GM11168 (cell line): ENCODE measurements at regions not wholly inside any gene's neighbourhood (a gene's known extent, or its start where the extent isn't known, plus 50 kb on each side); places are given as distances from the start of the nearest gene placed in this dataset.
"Not testable (repeated sequence)": the region's sequence is repeated elsewhere in the genome, so short reads cannot be mapped to it uniquely, and the experiment has no call there.

Source experiments
- in situ Hi-C: fragments of 300-500 bp; cut with MboI; formaldehyde crosslinking; loops from one replicate; pipeline ENCODE4 v1.12.0; 2022; ENCODE audit warnings: low sequenced_read_pairs; ENCODE audit not compliant: unreplicated experiment

GRCh38 chr2:40676134-40676790 lies 224.4 kb upstream of the SLC8A1 start:
- in situ Hi-C loops = not testable (repeated sequence)

DNA sequence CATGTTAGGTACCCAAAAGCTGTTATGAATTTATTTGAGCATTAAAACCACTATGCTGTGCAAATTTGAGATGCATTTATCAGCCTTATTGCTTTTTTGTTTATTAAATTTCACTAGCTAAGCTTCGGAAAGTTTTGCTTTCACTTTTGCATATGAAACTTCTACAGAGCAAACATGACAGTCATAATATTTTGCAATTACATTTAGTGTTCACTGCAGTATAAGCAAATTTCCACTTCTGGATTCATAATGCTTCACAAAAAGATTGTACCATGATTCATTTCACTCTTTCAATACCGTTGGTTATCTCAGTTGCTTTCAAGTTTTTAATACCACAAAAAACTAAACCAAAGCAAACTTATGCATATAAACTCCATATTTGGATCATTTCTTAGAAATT lies 228.7 kb upstream of the SLC8A1 start:
- in situ Hi-C loops = no loop called here

DNA sequence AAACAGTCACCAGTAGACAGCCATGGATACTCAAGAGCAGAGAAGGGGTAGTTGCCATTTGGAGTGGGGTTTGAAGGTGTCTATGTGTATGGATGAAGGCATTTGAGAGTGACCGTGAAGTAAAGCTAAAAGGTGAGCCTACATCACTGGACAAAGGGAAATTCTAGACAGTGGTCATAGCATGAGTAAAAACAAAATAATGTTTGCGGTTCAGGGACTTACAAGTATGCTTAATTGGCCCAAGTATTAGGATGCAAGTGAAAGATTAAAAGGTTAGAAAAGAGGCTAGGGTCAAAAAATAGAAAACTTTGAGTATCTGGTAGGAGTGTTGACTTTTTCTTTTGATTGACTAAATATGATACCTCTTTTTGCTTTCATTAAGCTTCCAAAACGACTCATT lies 238.1 kb upstream of the SLC8A1 start:
- in situ Hi-C loops = no loop called here

GRCh38 chr2:40690525-40690924 lies 238.6 kb upstream of the SLC8A1 start:
- in situ Hi-C loops = no loop called here

DNA sequence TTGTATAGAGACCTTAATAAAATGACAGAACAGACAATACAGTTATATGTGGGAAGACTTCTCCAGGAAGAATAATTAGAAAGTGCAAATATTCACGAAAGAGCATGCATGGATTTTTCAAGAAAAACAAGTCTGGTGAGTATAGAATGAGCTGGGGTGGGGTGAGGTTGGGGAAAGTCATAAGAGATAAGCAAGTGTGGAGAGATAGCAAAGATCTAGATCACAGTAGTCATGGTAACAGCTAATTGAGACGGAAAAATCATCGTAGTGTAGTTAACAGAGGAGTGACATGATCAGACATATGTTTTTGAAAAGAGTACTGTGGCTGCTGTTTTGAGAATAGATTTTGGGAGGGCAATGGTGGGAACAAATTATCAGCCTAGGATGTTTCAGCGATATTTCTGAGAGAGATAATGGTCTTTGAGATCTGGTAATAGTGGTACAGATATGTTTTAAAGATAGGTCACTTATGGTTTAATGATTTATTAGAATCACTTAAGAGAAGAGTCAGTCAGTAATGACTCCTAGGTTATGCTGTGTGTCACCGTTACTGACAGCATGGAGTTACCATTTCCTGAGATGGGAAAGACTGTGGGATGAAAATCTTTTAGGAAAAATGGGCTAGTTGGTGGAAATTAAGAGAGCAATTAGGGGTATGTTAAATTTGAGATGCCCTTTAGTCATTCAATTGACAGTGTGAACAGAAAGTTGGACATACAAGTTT lies 248.5 kb upstream of the SLC8A1 start:
- in situ Hi-C loops = no loop called here

GRCh38 chr2:40712197-40712894 lies 260.5 kb upstream of the SLC8A1 start:
- in situ Hi-C loops = not testable (repeated sequence)

DNA sequence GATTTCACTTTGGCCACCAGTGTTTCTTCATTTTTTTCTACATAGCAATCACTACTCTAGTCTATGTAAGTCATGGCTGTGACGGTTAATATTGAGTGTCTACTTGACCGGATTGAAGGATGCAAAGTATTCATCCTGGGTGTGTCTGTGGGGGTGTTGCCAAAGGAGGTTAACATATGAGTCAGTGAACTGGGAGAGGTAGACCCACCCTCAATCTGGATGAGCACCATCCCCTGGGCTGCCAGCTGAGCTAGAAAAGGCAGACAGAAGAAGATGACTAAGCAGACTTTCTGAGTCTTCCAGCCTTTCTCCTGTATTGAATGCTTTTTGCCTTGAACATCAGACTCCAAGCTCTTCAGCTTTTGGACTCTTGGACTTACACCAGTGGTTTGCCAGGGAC lies 265.0 kb upstream of the SLC8A1 start:
- in situ Hi-C loops = no loop called here

DNA sequence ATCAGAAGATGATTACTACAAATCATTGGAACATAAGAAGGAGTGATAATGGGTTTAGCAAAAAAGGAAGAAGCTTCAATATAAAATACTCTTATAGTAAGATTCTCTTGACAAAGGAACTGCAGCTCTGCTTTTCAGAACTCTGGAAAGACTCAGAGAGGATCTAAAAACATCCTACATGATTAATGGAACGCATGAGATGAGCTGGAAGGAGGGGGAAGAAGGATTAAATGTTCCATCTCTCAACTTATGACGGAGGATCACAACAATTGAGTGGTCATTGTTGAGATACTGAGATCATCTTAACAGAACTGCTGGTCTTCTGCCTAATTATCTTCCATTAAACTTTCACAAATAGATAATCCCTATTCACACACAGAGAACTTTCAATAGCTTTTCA lies 267.5 kb upstream of the SLC8A1 start:
- in situ Hi-C loops = no loop called here

GRCh38 chr2:40721595-40721994 lies 269.7 kb upstream of the SLC8A1 start:
- in situ Hi-C loops = no loop called here

DNA sequence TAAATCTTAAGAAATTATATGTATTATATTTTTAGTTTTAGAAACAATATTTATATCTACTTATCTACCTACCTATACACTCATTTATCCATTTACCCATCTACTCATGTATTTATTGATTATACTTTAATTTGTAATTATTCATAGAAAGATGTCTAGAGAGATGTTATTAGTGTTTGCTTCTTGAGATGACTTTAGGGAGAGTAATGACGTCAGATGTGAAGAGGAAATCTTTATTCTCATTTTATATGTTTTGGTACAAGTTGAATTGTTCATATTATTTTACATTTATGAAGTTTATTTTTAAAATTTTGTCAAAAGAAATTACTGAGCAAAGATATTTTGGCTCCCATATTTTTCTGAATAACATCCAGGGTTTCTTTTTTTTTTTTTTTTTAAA lies 271.3 kb upstream of the SLC8A1 start:
- in situ Hi-C loops = no loop called here

DNA sequence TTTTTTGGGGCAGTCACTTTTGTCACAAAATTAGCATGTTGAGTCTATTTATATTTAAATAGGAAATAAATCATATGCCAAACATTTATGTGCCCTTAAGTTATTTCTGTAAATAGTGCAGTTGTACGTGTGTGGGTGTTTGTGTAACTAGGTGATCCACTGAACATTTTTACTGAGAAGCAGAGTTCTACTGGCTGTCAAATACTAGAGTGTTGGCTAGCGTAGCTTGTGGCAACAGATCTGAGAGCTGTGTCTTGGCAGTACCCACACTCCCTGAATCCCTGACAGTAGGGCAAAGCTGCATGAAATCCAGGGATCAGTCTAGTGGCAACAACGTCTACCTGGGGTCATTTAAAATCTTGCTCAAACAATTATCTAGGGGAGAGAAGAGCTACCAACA lies 273.1 kb upstream of the SLC8A1 start:
- in situ Hi-C loops = no loop called here

- in situ Hi-C loops = no loop called here
Measured at GRCh38 chr2:40725950-40726349, 274.1 kb upstream of the SLC8A1 start.

- in situ Hi-C loops = no loop called here
Measured at GRCh38 chr2:40734797-40735196, 282.9 kb upstream of the SLC8A1 start.

DNA sequence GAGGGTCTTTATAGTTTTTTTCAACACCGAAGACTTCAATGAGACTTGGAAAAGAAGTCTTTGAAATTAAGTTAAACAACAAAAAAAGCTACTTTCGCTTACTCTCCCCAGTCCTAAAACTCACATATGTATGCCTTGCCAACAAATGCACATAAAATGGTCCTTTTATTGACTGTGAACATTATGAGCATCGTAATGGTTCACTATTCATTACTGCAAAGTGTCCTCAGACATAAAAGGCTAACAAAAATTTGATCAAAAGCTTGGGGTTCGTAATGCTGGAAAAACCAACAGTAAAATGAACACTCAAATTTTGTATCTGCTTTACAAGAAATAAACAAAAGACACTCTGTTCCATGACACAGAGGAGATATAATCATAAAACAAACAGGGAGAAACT lies 285.3 kb upstream of the SLC8A1 start:
- in situ Hi-C loops = no loop called here

DNA sequence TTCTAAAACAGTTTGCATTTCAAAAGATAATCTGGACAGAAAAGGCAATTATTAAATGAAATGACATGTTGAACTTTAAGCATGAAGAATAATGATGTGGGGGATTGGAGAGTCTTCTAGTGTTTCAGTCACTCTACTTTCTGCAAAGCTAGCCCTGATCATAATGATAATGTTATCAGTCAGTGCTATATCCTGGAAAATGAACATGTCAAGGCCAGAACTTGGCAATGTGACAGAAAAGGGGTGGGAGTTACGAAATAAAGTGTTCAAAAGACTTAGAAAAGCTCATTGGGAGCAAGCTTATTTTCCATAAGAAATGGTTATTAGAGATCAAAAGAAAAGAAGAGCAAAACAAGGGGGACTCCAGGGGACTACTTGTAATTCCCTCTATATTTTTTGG lies 288.5 kb upstream of the SLC8A1 start:
- in situ Hi-C loops = no loop called here

DNA sequence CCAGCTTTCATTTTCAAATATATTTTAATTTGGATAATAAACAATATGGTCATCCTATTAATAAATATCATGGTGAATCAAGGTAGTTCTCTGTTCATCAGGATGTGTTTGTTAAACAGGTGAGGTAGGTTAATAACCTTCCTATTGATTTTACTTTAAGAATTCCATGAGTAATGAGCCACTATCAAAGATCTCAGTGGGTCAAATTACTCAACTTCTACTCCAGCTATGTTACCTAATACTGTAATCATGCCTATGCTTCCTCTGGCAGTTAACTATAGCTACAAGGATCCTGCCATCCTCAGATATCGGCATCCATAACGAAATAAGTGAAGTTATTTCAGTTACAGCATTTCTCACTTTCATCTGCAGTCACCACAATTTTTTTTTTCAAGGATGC lies 289.6 kb upstream of the SLC8A1 start:
- in situ Hi-C loops = no loop called here

DNA sequence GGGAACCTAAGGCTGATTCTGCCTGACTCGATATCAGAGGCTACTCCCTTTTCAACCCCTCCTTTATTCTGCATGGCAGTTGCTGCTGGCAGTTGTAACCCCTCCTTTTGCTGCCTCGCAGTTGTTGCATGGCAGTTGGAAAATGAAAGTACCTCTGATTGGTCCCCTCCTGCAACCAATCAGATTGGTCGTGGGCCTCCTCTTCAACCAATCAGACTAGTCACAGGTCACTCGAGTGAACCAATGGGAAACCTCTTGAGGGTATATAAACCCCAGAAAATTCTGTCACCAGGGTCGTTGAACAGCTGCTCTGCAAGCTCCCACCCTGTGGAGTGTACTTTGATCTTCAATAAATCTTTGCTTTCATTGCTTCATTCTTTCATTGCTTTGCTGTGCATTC lies 294.3 kb upstream of the SLC8A1 start:
- in situ Hi-C loops = no loop called here

GRCh38 chr2:40751981-40752380 lies 300.1 kb upstream of the SLC8A1 start:
- in situ Hi-C loops = no loop called here

GRCh38 chr2:40752796-40753195 lies 300.9 kb upstream of the SLC8A1 start:
- in situ Hi-C loops = no loop called here

- in situ Hi-C loops = no loop called here
Measured at GRCh38 chr2:40754912-40755311, 303.0 kb upstream of the SLC8A1 start.

GRCh38 chr2:40758401-40759155 lies 306.7 kb upstream of the SLC8A1 start:
- in situ Hi-C loops = no loop called here
